NT2/D1 (cell line): ENCODE measurements at regions not wholly inside any gene's neighbourhood (a gene's known extent, or its start where the extent isn't known, plus 50 kb on each side); places are given as distances from the start of the nearest gene placed in this dataset.

Experiments
- DNase-seq: peaks from one replicate; pipeline ENCODE4 v3.0.0-alpha.2; 2011; ENCODE audit warnings: low read depth, low spot score
- H3K27me3 ChIP-seq: 2 replicates; pipeline ENCODE4 v1.6.0; 2011; ENCODE audit warnings: mild to moderate bottlenecking; ENCODE audit not compliant: insufficient read length, insufficient read depth
- H3K36me3 ChIP-seq: 2 replicates; pipeline ENCODE4 v1.6.1; 2011; ENCODE audit warnings: mild to moderate bottlenecking, low read length, mixed read lengths; ENCODE audit not compliant: insufficient read depth, insufficient read length
- H3K4me1 ChIP-seq: 2 replicates; pipeline ENCODE4 v1.5.1; 2011; ENCODE audit not compliant: insufficient read depth, insufficient read length
- H3K4me3 ChIP-seq: 2 replicates; pipeline ENCODE4 v1.5.1; 2011; ENCODE audit warnings: low read depth; ENCODE audit not compliant: insufficient read length
- H3K9ac ChIP-seq: 2 replicates; pipeline ENCODE4 v1.6.0; 2011; ENCODE audit warnings: low read depth; ENCODE audit not compliant: insufficient read length
- H3K9me3 ChIP-seq: 2 replicates; pipeline ENCODE4 v1.5.1; 2011; ENCODE audit warnings: mild to moderate bottlenecking, low read length; ENCODE audit not compliant: insufficient read depth
- SUZ12 ChIP-seq: IDR thresholded peaks from 2 replicates; pipeline ENCODE4 v1.6.1; 2011; ENCODE audit not compliant: insufficient read length, insufficient read depth; ENCODE audit errors: extremely low read depth
- YY1 ChIP-seq: IDR thresholded peaks from 2 replicates; pipeline ENCODE4 v1.6.1; 2011; ENCODE audit not compliant: insufficient read length, insufficient read depth
- ZNF274 ChIP-seq: IDR thresholded peaks from 2 replicates; pipeline ENCODE4 v1.6.1; 2011; ENCODE audit warnings: mild to moderate bottlenecking, low read depth, low read length

DNA sequence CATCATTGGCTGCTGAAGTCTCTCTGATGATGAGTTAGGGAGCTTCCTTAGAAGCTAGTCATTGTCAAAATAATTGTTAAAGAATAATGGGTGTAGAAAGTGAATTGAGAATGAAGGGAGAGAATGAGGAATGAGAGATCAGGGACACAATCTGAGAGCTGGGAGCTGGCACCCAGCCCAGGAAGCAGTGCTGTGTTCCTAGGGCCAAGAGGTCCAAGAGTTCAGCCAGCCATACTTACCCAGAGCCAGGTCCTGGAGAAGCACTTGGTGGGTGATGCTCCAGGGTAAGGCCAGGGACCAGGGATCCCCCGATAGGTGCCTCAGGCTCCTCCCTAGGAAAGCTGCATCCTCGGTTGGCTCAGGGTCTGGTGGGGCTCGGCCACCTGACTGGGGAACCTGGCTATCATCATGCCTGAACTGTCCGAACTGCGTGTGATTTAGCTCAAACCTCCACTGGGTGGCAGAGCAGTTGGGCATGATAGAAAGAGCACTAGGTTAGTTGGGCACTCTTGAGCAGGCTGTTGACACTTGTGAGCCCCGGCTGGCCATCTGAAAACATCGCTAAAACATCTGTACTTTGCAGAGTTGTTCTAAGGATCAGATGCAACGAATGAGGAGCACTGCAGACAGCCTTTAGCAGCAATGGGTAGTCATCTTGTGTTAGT, 123.9 kb upstream of the NCAM1 start:
- no peak for TF ChIP-seq ZNF274
- Histone ChIP-seq H3K4me1 (peaks cover 3% of the 10 kb centered on the region), H3K36me3 (no peaks in the 10 kb centered on the region), H3K9ac (no peak overlapping the region), H3K4me3 (no peak overlapping the region), H3K9me3 (no peaks in the 10 kb centered on the region), H3K27me3 (no peaks in the 10 kb centered on the region)
- DNase-seq, result no peak

DNA sequence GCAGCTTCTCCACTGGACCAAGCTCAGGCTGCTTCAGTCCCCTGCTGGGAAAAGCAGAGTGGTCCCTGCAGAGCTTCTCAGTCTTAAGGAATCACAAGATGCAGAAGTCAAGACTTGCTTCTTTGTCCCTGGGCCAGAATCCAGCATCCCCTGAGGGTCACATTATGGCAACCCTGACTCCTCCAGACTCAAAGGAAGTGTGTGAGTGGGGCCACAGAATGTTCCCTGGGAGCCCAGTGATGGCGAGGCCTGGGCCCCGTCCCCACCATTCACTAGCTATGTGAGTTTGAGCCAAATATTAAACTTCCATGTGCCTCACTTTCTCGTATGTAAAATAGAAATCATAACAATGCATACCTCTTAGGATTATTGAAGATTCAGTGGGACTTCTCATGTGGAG, 122.2 kb upstream of the NCAM1 start:
- no peak for DNase-seq

DNA sequence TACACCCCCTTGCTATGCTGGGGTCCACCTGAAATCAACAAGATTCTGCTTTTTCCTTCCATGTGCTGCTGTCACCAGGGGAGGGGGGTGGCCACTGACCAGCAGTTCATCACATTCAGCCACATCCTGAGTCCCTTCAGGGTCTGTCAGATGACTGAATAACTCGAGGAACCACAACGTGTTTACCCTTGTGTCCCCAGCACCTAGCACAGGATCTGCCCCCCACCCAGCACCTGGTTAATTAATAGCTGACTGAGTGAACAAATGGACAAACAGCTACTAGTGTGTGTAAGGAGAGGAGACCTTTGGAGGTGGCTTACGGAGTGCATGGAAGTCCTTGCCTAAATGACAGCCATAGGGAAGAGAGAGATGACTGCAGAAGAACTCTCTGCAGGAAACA, 119.5 kb upstream of the NCAM1 start:
- TF ChIP-seq ZNF274, result no peak
- TF ChIP-seq YY1, result no peak
- no peak for TF ChIP-seq SUZ12
- H3K4me3 ChIP-seq, result no peak overlapping the region
- no peaks in the 10 kb centered on the region for H3K36me3 ChIP-seq
- H3K27me3 ChIP-seq, result no peaks in the 10 kb centered on the region
- peaks cover 3% of the 10 kb centered on the region for H3K4me1 ChIP-seq
- no peak overlapping the region for H3K9ac ChIP-seq
- no peak for DNase-seq
- H3K9me3 ChIP-seq, result no peaks in the 10 kb centered on the region

More for the DNA sequence above, 122.2 kb upstream of the NCAM1 start:
- Histone ChIP-seq H3K36me3 (no peaks in the 10 kb centered on the region), H3K4me1 (peaks cover 3% of the 10 kb centered on the region), H3K27me3 (no peaks in the 10 kb centered on the region), H3K4me3 (no peak overlapping the region), H3K9ac (no peak overlapping the region), H3K9me3 (no peaks in the 10 kb centered on the region)
- no peak for TF ChIP-seq SUZ12

DNA sequence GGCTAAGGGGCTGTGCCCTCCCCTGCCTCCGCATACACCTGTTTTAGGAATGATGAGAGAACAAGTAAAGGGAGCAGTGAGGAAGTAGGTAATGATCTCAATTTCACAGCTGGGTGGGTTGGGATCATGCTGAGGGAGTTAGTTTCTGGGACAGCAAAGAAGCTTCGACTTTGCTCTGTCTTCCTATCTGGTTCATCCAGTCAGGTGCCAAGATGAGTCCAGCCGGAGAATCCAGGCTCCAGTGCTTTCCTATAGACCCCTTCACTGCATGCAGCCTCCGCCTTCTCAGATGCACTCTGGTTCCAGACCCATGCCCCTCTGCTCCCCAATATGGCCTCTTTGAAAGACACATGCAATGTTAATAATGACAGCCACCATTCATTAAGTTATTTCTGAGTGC, 119.1 kb upstream of the NCAM1 start:
- TF ChIP-seq YY1 (no peak), ZNF274 (no peak), SUZ12 (no peak)
- no peak overlapping the region for H3K4me3 ChIP-seq
- H3K4me1 ChIP-seq, result peaks cover 3% of the 10 kb centered on the region
- no peaks in the 10 kb centered on the region for H3K9me3 ChIP-seq
- no peak for DNase-seq
- H3K27me3 ChIP-seq, result no peaks in the 10 kb centered on the region
- H3K36me3 ChIP-seq, result no peaks in the 10 kb centered on the region
- H3K9ac ChIP-seq, result no peak overlapping the region

DNA sequence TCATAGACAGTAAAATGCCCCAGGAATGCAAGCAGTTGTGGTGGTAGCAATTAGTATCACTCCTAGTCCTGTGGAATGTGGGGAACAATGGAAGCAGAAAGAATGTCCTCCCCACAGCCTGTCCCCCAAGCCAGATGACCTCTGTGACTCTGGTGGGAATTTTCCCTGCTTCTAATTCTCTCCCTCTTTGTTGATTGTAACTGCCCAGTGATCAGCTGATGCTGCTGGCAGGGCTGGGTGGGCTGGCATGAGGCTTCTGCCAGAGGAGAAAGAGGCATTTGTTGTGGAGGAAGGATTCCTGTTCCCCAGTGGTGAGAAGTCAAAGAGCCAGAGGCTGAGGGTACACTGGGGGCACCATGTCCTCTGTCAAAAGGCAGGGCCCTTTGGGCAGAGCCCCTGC, 116.7 kb upstream of the NCAM1 start:
- no peaks in the 10 kb centered on the region for H3K9me3 ChIP-seq
- no peak for DNase-seq
- no peak for TF ChIP-seq SUZ12
- no peak for TF ChIP-seq ZNF274
- TF ChIP-seq YY1, result no peak

DNA sequence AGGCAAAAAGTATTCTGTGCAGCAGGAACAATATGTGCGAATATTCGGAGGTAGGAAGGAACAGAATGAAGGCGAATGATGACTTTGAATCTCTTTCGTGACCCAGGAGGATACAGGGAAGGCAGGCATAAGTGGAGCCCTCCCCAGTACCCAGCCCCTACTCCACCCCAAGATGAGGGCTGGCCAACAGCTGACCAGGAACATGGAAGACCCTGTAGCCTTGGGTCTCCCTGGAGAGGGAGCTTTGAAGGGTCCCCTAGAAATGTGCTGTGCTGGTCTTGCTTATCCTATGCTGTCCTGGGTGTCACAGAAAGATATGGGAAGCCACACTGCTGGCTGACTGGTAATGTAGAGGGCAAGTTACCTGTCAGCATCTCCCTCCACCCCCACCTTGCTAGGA, 113.7 kb upstream of the NCAM1 start:
- no peak overlapping the region for H3K4me3 ChIP-seq
- no peak for DNase-seq
- H3K9ac ChIP-seq, result no peak overlapping the region
- TF ChIP-seq YY1 (no peak), SUZ12 (no peak), ZNF274 (no peak)
- H3K27me3 ChIP-seq, result no peaks in the 10 kb centered on the region
- H3K36me3 ChIP-seq, result no peaks in the 10 kb centered on the region
- no peaks in the 10 kb centered on the region for H3K9me3 ChIP-seq
- no peaks in the 10 kb centered on the region for H3K4me1 ChIP-seq

More for the DNA sequence above, 116.7 kb upstream of the NCAM1 start:
- no peaks in the 10 kb centered on the region for H3K27me3 ChIP-seq
- H3K36me3 ChIP-seq, result no peaks in the 10 kb centered on the region
- no peak overlapping the region for H3K4me3 ChIP-seq
- no peak overlapping the region for H3K9ac ChIP-seq
- H3K4me1 ChIP-seq, result no peaks in the 10 kb centered on the region

DNA sequence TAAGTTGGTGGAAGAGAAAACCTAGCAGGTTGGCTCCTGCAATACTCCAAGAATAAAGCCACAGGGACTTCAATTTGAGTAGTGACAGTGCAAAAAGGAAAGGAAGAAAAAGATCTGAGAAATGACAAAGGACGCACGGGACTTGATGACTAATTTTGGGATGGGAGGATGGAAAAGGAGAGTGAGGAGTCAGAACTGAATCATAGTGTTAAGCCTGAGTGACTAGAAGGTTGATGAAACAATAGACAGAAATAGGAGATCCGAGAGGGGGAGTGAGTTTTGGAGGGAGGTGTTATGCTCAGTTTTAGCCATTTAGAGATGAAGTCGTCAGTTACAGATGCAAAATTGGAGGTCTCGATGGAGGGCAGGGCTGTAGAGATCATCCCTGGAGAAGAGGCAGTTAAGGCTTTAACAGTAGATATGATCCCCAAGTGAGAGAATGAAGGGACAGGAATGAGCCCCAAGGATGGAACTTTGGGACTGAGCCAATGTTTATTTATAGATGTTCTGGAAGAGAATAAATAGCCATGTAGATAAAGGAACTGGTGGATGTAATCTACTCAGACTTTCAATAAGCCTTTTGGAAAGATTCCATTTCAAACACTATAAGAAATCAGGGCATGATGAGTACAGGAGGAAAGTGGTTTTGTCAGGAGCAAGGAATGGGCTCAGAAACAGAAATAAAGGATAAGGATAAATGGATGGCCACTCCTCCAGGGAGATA, 108.9 kb upstream of the NCAM1 start:
- DNase-seq, result no peak
- H3K9ac ChIP-seq, result no peak overlapping the region
- H3K9me3 ChIP-seq, result no peaks in the 10 kb centered on the region
- no peak overlapping the region for H3K4me3 ChIP-seq
- no peaks in the 10 kb centered on the region for H3K4me1 ChIP-seq
- no peaks in the 10 kb centered on the region for H3K36me3 ChIP-seq
- no peaks in the 10 kb centered on the region for H3K27me3 ChIP-seq
- TF ChIP-seq SUZ12 (no peak), YY1 (no peak), ZNF274 (no peak)
